SK-N-SH treated with all-trans-retinoic acid at 6 μM for 48 hours (cell line): ENCODE measurements at regions not wholly inside any gene's neighbourhood (a gene's known extent, or its start where the extent isn't known, plus 50 kb on each side); places are given as distances from the start of the nearest gene placed in this dataset.

ENCODE experiments used
- BACH2 ChIP-seq: fragments of 250-450 bp; sonication (Bioruptor Pico); IDR thresholded peaks from 2 replicates; pipeline ENCODE4 v1.9.0; 2021; ENCODE audit warnings: mild to moderate bottlenecking, borderline replicate concordance
- CREB5 ChIP-seq: fragments of 250-450 bp; sonication (Bioruptor Pico); IDR thresholded peaks from 2 replicates; pipeline ENCODE4 v1.5.1; 2020; ENCODE audit warnings: low read depth, mild to moderate bottlenecking, moderate library complexity
- ESRRG ChIP-seq: fragments of 250-450 bp; sonication (Bioruptor Pico); IDR thresholded peaks from 2 replicates; pipeline ENCODE4 v1.6.1; 2021; ENCODE audit warnings: mild to moderate bottlenecking
- ISL1 ChIP-seq: fragments of 250-450 bp; sonication (Bioruptor Pico); IDR thresholded peaks from 2 replicates; pipeline ENCODE4 v2.1.2; 2022; ENCODE audit warnings: mild to moderate bottlenecking, moderate library complexity
- OSR1 ChIP-seq: fragments of 250-450 bp; sonication (Bioruptor Pico); IDR thresholded peaks from 2 replicates; pipeline ENCODE4 v1.8.0; 2022; ENCODE audit warnings: moderate library complexity, mild to moderate bottlenecking, inconsistent platforms
- PATZ1 ChIP-seq: fragments of 250-450 bp; sonication (Bioruptor Pico); IDR thresholded peaks from 2 replicates; pipeline ENCODE4 v1.8.0; 2020; ENCODE audit warnings: mild to moderate bottlenecking, moderate library complexity, borderline replicate concordance
- PPARA ChIP-seq: fragments of 250-450 bp; sonication (Bioruptor Pico); IDR thresholded peaks from 2 replicates; pipeline ENCODE4 v1.5.0; 2020; ENCODE audit warnings: mild to moderate bottlenecking, borderline replicate concordance
- RARB ChIP-seq: fragments of 250-450 bp; sonication (Bioruptor Pico); IDR thresholded peaks from 2 replicates; pipeline ENCODE4 v1.8.0; 2021; ENCODE audit warnings: mild to moderate bottlenecking, moderate library complexity
- ZNF70 ChIP-seq: fragments of 450-650 bp; formaldehyde crosslinking; IDR thresholded peaks from 2 replicates; pipeline ENCODE4 v1.5.0; 2020; ENCODE audit warnings: mild to moderate bottlenecking, moderate library complexity
- ZNF8 ChIP-seq: fragments of 450-650 bp; formaldehyde crosslinking; IDR thresholded peaks from 2 replicates; pipeline ENCODE4 v1.5.0; 2020; ENCODE audit warnings: mild to moderate bottlenecking, moderate library complexity

- TF ChIP-seq ZNF70 (CRISPR knock-in tag) (no peak), RARB (no peak), OSR1 (CRISPR knock-in tag) (no peak), ISL1 (CRISPR knock-in tag) (no peak), ZNF8 (CRISPR knock-in tag) (no peak), ESRRG (no peak), CREB5 (CRISPR knock-in tag) (no peak), PATZ1 (no peak), PPARA (CRISPR knock-in tag) (no peak), BACH2 (CRISPR knock-in tag) (no peak)
These were observed 451.3 kb downstream of the SHQ1 start for GRCh38 chr3:72396899-72397298.
